Suprapubic skin (tissue), 4 donors: ENCODE measurements at regions not wholly inside any gene's neighbourhood (a gene's known extent, or its start where the extent isn't known, plus 50 kb on each side); places are given as distances from the start of the nearest gene placed in this dataset.

Experiments
- DNase-seq, 2 donors: peaks; one replicate each; pipeline ENCODE4 v3.0.0-alpha.2; 2019; ENCODE audit warnings: low spot score in 2 of 2
- H3K27ac ChIP-seq: fragments of 200-600 bp; sonication (generic); one replicate; pipeline ENCODE4 v1.5.1; 2019
- H3K27me3 ChIP-seq: fragments of 200-600 bp; sonication (generic); one replicate; pipeline ENCODE4 v1.5.1; 2019
- H3K36me3 ChIP-seq: fragments of 200-600 bp; sonication (generic); one replicate; pipeline ENCODE4 v1.5.1; 2019
- H3K4me1 ChIP-seq: fragments of 200-600 bp; sonication (generic); one replicate; pipeline ENCODE4 v1.5.1; 2019
- H3K4me3 ChIP-seq: fragments of 200-600 bp; sonication (generic); one replicate; pipeline ENCODE4 v1.5.1; 2019; ENCODE audit warnings: mild to moderate bottlenecking
- H3K9me3 ChIP-seq: fragments of 200-600 bp; sonication (generic); one replicate; pipeline ENCODE4 v1.5.1; 2019
- EP300 ChIP-seq: sonication (generic); formaldehyde crosslinking; IDR thresholded peaks from one replicate; pipeline ENCODE4 v1.6.1; 2017; ENCODE audit warnings: antibody characterized with exemption
- POLR2A ChIP-seq, 2 donors: fragments of 450-650 bp; IDR thresholded peaks; one replicate each; pipeline ENCODE4 v1.6.1; 2017; ENCODE audit warnings: antibody characterized with exemption in 2 of 2, mild to moderate bottlenecking in 2 of 2, moderate library complexity in 2 of 2
- POLR2AphosphoS5 ChIP-seq, 3 donors: sonication (generic); formaldehyde crosslinking; IDR thresholded peaks; one replicate each; pipeline ENCODE4 v1.6.1; 2017; ENCODE audit warnings: antibody characterized with exemption in 3 of 3
- WGBS: methylation state at CpG from one replicate; pipeline ENCODE4 v1.1.5; 2018; 5-methylcytosine and 5-hydroxymethylcytosine counted together
- TF ChIP-seq, protein P1 (sequence below), 2 donors: fragments of 200-600 bp in 1 of 2; fragments of 450-650 bp in 1 of 2; sonication (generic) in 1 of 2; IDR thresholded peaks; one replicate each; pipeline ENCODE4 v1.5.1; 2016 to 2019; ENCODE audit warnings: antibody characterized with exemption in 2 of 2, mild to moderate bottlenecking in 1 of 2, moderate library complexity in 1 of 2

DNA sequence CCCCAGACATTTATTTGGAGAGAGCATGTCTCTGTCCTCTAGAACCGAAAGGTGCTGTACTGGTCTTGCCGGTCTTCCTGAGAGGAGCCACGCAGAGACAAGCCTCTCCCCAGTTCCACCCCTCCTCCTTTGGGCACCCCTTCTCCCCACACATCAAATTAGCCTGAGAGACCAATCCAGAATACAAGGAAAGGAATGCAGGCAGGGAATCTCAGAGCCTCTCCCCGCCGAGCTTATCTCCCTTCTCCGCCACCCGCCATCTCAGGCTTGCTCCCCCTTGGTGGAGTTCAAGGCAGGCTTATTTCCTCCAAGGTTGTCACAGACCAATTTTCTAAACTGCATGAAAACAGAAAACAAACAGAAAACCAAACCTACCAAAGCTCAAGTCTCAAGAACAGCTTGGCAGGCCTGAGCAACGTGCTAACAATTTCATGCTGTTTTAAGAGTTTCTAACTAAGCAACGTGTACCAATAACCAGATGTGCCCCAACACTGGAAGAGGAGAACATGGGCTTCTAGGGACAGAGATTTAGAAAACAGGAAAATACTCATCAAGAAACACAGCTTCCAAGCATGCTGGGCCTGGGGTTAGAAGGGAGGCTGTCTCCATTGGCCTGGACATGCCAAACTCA lies 124.5 kb upstream of the PKDCC start:
- 55% methylated on average over 9 of the region's 9 CpGs for WGBS
- Histone ChIP-seq H3K4me3 (no peak overlapping the region), H3K27ac (peak overlapping the region; percentile 65), H3K4me1 (peaks cover 52% of the 10 kb centered on the region), H3K27me3 (no peaks in the 10 kb centered on the region), H3K9me3 (no peaks in the 10 kb centered on the region), H3K36me3 (no peaks in the 10 kb centered on the region)
- TF ChIP-seq, protein P1, sequence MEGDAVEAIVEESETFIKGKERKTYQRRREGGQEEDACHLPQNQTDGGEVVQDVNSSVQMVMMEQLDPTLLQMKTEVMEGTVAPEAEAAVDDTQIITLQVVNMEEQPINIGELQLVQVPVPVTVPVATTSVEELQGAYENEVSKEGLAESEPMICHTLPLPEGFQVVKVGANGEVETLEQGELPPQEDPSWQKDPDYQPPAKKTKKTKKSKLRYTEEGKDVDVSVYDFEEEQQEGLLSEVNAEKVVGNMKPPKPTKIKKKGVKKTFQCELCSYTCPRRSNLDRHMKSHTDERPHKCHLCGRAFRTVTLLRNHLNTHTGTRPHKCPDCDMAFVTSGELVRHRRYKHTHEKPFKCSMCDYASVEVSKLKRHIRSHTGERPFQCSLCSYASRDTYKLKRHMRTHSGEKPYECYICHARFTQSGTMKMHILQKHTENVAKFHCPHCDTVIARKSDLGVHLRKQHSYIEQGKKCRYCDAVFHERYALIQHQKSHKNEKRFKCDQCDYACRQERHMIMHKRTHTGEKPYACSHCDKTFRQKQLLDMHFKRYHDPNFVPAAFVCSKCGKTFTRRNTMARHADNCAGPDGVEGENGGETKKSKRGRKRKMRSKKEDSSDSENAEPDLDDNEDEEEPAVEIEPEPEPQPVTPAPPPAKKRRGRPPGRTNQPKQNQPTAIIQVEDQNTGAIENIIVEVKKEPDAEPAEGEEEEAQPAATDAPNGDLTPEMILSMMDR (IDR thresholded peaks at IDR 0.05), result no peak
- TF ChIP-seq POLR2AphosphoS5 (IDR thresholded peaks at IDR 0.05), result no peak
- TF ChIP-seq EP300, result no peak
- TF ChIP-seq POLR2A (IDR thresholded peaks at IDR 0.05), result no peak
- no peak for DNase-seq

DNA sequence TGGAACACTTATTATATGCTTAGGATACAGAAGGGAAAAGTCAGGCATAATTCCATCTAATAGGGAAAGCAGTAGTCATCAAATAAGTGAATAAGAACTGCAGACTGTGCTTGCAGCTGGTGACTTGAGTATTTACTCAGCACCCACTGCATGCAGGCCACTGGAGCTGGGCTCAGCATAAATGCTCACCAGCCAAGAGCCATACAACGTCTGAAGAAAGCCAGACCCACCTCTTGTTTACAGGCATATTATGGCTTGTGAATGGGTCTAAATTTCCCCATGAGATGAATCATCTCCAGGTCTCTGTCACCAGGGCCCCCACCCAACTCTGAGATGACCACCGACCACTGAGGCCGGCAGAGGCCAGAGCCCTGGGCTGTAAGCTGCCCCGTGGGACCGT lies 123.8 kb upstream of the PKDCC start:
- no peaks in the 10 kb centered on the region for H3K27me3 ChIP-seq
- no peaks in the 10 kb centered on the region for H3K9me3 ChIP-seq
- H3K36me3 ChIP-seq, result no peaks in the 10 kb centered on the region
- H3K4me3 ChIP-seq, result no peak overlapping the region
- H3K4me1 ChIP-seq, result peaks cover 56% of the 10 kb centered on the region
- no peak for DNase-seq
- WGBS, result 90% methylated on average over 5 of the region's 5 CpGs
- TF ChIP-seq, protein P1 (IDR thresholded peaks at IDR 0.05), result no peak
- TF ChIP-seq POLR2AphosphoS5 (IDR thresholded peaks at IDR 0.05) (no peak), EP300 (no peak), POLR2A (IDR thresholded peaks at IDR 0.05) (no peak)
- H3K27ac ChIP-seq, result peak overlapping the region; percentile 3

DNA sequence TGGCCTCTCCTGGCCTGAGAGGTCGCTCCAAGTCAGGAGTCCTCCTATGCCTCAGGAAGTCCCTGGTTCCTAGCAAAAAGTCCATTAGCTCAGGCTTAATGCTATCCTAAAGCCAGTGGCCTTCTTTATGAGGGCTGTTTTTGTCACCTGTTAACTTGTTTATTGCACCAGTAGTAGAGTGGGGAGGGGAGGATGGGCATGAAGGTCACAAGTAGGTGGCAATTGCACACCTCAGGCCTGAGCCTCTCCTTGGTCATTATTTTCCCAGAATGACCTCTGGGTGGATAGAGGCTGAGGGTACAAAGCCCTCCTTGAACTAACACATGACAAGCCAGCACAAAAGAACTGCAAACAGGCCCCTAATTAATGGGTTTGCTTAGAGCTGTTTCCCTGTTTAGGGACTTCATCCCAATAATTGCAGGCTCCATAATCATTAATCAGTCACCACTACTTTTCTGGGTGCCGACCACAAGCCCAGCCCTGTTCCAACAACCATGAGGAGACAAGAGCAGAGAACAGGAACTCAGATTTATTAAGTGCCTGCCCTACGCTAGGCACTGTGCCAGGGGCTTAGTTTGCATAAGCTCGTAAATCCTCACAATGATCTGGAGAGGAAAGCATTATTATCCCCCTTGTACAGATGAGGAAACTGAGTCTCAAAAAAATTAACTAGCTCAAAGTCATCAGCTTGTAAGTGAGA lies 123.0 kb upstream of the PKDCC start:
- no peaks in the 10 kb centered on the region for H3K27me3 ChIP-seq
- 67% methylated on average over 4 of the region's 4 CpGs for WGBS
- DNase-seq, result peak in 1 of 2 donors; percentile 37
- H3K4me1 ChIP-seq, result peaks cover 56% of the 10 kb centered on the region
- no peaks in the 10 kb centered on the region for H3K36me3 ChIP-seq
- H3K27ac ChIP-seq, result no peak overlapping the region
- no peak overlapping the region for H3K4me3 ChIP-seq
- H3K9me3 ChIP-seq, result no peaks in the 10 kb centered on the region
- TF ChIP-seq, protein P1 (IDR thresholded peaks at IDR 0.05), result no peak
- TF ChIP-seq EP300 (no peak), POLR2A (IDR thresholded peaks at IDR 0.05) (no peak), POLR2AphosphoS5 (IDR thresholded peaks at IDR 0.05) (no peak)

DNA sequence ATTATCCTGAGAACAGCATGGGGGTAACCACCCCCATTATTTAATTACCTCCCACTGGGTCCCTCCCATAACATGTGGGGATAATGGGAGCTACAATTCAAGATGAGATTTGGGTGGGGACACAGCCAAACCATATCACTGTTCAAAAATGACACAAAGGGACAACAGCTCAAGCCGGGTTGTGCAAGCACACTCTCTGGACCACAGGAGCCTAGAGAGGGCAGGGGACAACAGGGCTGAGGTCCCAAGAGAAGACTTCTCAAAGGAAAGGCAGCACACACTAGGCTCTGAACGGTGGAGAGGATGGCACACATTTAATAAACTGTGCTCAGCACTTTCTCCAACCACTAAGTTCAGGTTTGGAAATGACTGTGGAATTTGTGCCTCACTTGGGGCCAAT lies 122.1 kb upstream of the PKDCC start:
- 56% methylated on average over 2 of the region's 2 CpGs for whole genome bisulfite sequencing

More for the DNA sequence above, 122.1 kb upstream of the PKDCC start:
- H3K27me3 ChIP-seq, result no peaks in the 10 kb centered on the region
- no peaks in the 10 kb centered on the region for H3K36me3 ChIP-seq
- peak overlapping the region; percentile 80 for H3K27ac ChIP-seq
- peaks cover 56% of the 10 kb centered on the region for H3K4me1 ChIP-seq
- TF ChIP-seq POLR2A (IDR thresholded peaks at IDR 0.05) (no peak), EP300 (no peak), POLR2AphosphoS5 (IDR thresholded peaks at IDR 0.05) (no peak)
- TF ChIP-seq, protein P1 (IDR thresholded peaks at IDR 0.05), result no peak
- peak in 1 of 2 donors; percentile 15 for DNase-seq
- no peak overlapping the region for H3K4me3 ChIP-seq
- no peaks in the 10 kb centered on the region for H3K9me3 ChIP-seq
